Testis (tissue), 2 donors: ENCODE measurements at regions not wholly inside any gene's neighbourhood (a gene's known extent, or its start where the extent isn't known, plus 50 kb on each side); places are given as distances from the start of the nearest gene placed in this dataset.

Experiments
- DNase-seq: peaks from one replicate; pipeline ENCODE4 v3.0.0-alpha.2; 2019
- H3K27ac ChIP-seq, 2 donors: fragments of 200-600 bp; sonication (generic); one replicate each; pipeline ENCODE4 v1.5.1; 2019
- H3K27me3 ChIP-seq: fragments of 200-600 bp; sonication (generic); one replicate; pipeline ENCODE4 v1.5.1; 2019
- H3K36me3 ChIP-seq: fragments of 200-600 bp; sonication (generic); one replicate; pipeline ENCODE4 v1.5.1; 2017; ENCODE audit warnings: low read depth; ENCODE audit errors: missing control alignments
- H3K4me1 ChIP-seq: fragments of 200-600 bp; sonication (generic); one replicate; pipeline ENCODE4 v1.5.1; 2019
- H3K4me3 ChIP-seq, 2 donors: fragments of 200-600 bp; sonication (generic); one replicate each; pipeline ENCODE4 v1.5.1; 2017 to 2019
- H3K9me3 ChIP-seq: fragments of 200-600 bp; sonication (generic); one replicate; pipeline ENCODE4 v1.5.1; 2017
- CTCF ChIP-seq, 3 experiments: fragments of 450-650 bp in 2 of 3; fragments of 200-600 bp in 1 of 3; sonication (generic) in 1 of 3; IDR thresholded peaks; one replicate each; pipeline ENCODE4 v1.5.1; 2016 to 2019; ENCODE audit warnings: antibody characterized with exemption in 3 of 3, mild to moderate bottlenecking in 2 of 3, moderate library complexity in 1 of 3
- POLR2A ChIP-seq: fragments of 450-650 bp; IDR thresholded peaks from one replicate; pipeline ENCODE4 v1.6.1; 2017; ENCODE audit warnings: antibody characterized with exemption, mild to moderate bottlenecking, moderate library complexity
- WGBS, 2 donors: methylation state at CpG; one replicate each; pipeline ENCODE4 v1.1.5; 2018; 5-methylcytosine and 5-hydroxymethylcytosine counted together
- intact Hi-C: fragments of 100-400 bp; cut with DNase I; formaldehyde crosslinking; loops from one replicate; pipeline ENCODE4 v1.15.1; 2023; ENCODE audit warnings: low total_unique reads

GRCh38 chr10:20369863-20370736 is 527.0 kb downstream of the NEBL start:
- WGBS, 2 donors = 79 to 85% methylated on average over 9 of the region's 9 CpGs
- Histone ChIP-seq H3K4me1 (no peaks in the 10 kb centered on the region), H3K4me3 (no peak overlapping the region), H3K27ac (no peak overlapping the region), H3K27me3 (no peaks in the 10 kb centered on the region), H3K9me3 (no peaks in the 10 kb centered on the region), H3K36me3 (no peaks in the 10 kb centered on the region)
- intact Hi-C loops = no loop called here
- DNase-seq = no peak
- no peak for TF ChIP-seq CTCF (IDR thresholded peaks at IDR 0.05)
- TF ChIP-seq POLR2A = no peak

GRCh38 chr10:20363684-20364083 is 533.4 kb downstream of the NEBL start:
- Histone ChIP-seq H3K36me3 (no peaks in the 10 kb centered on the region), H3K4me3 (no peak overlapping the region), H3K4me1 (no peaks in the 10 kb centered on the region), H3K27me3 (no peaks in the 10 kb centered on the region), H3K9me3 (no peaks in the 10 kb centered on the region), H3K27ac (no peak overlapping the region)
- intact Hi-C loops = no loop called here
- no peak for DNase-seq
- TF ChIP-seq CTCF (IDR thresholded peaks at IDR 0.05) (no peak), POLR2A (no peak)

- H3K27me3 ChIP-seq = no peaks in the 10 kb centered on the region
- intact Hi-C loops = no loop called here
- no peak overlapping the region for H3K4me3 ChIP-seq
- no peaks in the 10 kb centered on the region for H3K4me1 ChIP-seq
- no peaks in the 10 kb centered on the region for H3K9me3 ChIP-seq
- WGBS, 2 donors = 62 to 66% methylated on average over 4 of the region's 4 CpGs
- H3K36me3 ChIP-seq = no peaks in the 10 kb centered on the region
- TF ChIP-seq CTCF (IDR thresholded peaks at IDR 0.05) = no peak
- no peak for TF ChIP-seq POLR2A
- no peak for DNase-seq
- H3K27ac ChIP-seq = no peak overlapping the region
These were observed 539.7 kb downstream of the PLXDC2 start for GRCh38 chr10:20355915-20356314.

DNA sequence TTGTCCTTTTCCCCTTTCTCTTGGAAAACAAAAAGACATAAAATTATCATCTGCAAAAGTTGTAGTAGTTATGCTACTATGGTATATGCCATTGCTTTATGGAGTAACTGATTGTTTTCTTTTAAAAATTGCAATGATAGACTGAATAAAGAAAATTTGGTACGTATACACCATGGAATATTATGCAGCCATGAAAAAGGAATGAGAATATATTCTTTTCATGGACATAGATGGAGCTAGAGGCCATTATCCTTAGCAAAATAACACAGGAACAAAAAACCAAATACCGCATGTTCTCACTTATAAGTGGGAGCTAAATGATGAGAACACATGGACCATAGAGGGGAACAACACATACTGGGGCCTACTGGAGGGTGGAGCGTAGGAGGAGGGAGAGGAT is 538.8 kb downstream of the PLXDC2 start:
- Histone ChIP-seq H3K9me3 (no peaks in the 10 kb centered on the region), H3K36me3 (no peaks in the 10 kb centered on the region), H3K4me3 (no peak overlapping the region), H3K27me3 (no peaks in the 10 kb centered on the region), H3K27ac (no peak overlapping the region), H3K4me1 (no peaks in the 10 kb centered on the region)
- TF ChIP-seq CTCF (IDR thresholded peaks at IDR 0.05) = no peak
- no peak for TF ChIP-seq POLR2A
- intact Hi-C loops = no loop called here
- 72 to 79% methylated on average over 3 of the region's 3 CpGs for WGBS, 2 donors
- no peak for DNase-seq

- H3K27me3 ChIP-seq = no peaks in the 10 kb centered on the region
- no peaks in the 10 kb centered on the region for H3K4me1 ChIP-seq
- no peak for TF ChIP-seq CTCF (IDR thresholded peaks at IDR 0.05)
- TF ChIP-seq POLR2A = no peak
- intact Hi-C loops = no loop called here
- H3K4me3 ChIP-seq = no peak overlapping the region
- H3K9me3 ChIP-seq = no peaks in the 10 kb centered on the region
- no peaks in the 10 kb centered on the region for H3K36me3 ChIP-seq
- WGBS, 2 donors = 68 to 75% methylated on average over 1 of the region's 1 CpG
- H3K27ac ChIP-seq = no peak overlapping the region
- no peak for DNase-seq
These were observed 537.9 kb downstream of the PLXDC2 start for GRCh38 chr10:20354166-20354565.
